Gastroesophageal sphincter (tissue), 4 donors: ENCODE measurements at regions not wholly inside any gene's neighbourhood (a gene's known extent, or its start where the extent isn't known, plus 50 kb on each side); places are given as distances from the start of the nearest gene placed in this dataset.

Source experiments
- ATAC-seq: fragments of 150-250 bp; one replicate; pipeline ENCODE4 v1.9.1; 2016; ENCODE audit warnings: mild to moderate bottlenecking, moderate library complexity
- H3K27ac ChIP-seq, 4 donors: fragments of 200-600 bp; sonication (generic) in 3 of 4; 1 replicate in 3 of 4; 2 replicates in 1 of 4; pipeline ENCODE4 v1.5.1; 2016 to 2019
- H3K27me3 ChIP-seq: fragments of 200-600 bp; sonication (generic); one replicate; pipeline ENCODE4 v1.5.1; 2019
- H3K36me3 ChIP-seq, 2 donors: fragments of 200-600 bp; sonication (generic); one replicate each; pipeline ENCODE4 v1.5.1; 2019; ENCODE audit warnings: control low read depth in 1 of 2
- H3K4me1 ChIP-seq, 3 donors: fragments of 200-600 bp; sonication (generic); 1 replicate in 2 of 3; 2 replicates in 1 of 3; pipeline ENCODE4 v1.5.1; 2016 to 2019; ENCODE audit warnings: control low read depth in 2 of 3
- H3K4me3 ChIP-seq, 2 donors: fragments of 200-600 bp; sonication (generic); one replicate each; pipeline ENCODE4 v1.5.1; 2019; ENCODE audit warnings: mild to moderate bottlenecking in 1 of 2, moderate library complexity in 1 of 2
- H3K9me3 ChIP-seq, 3 donors: fragments of 200-600 bp; sonication (generic); one replicate each; pipeline ENCODE4 v1.5.1; 2017 to 2019; ENCODE audit warnings: control low read depth in 2 of 3
- CTCF ChIP-seq, 4 experiments: fragments of 200-600 bp in 2 of 4; fragments of 450-650 bp in 2 of 4; sonication (generic) in 1 of 4; IDR thresholded peaks; one replicate each; pipeline ENCODE4 v1.5.1; 2017 to 2019; ENCODE audit warnings: antibody characterized with exemption in 4 of 4, mild to moderate bottlenecking in 2 of 4, moderate library complexity in 2 of 4
- EP300 ChIP-seq: sonication (generic); formaldehyde crosslinking; IDR thresholded peaks from one replicate; pipeline ENCODE4 v1.6.1; 2017; ENCODE audit warnings: antibody characterized with exemption, mild to moderate bottlenecking
- POLR2A ChIP-seq, 2 donors: fragments of 450-650 bp; IDR thresholded peaks; one replicate each; pipeline ENCODE4 v1.6.1; 2017; ENCODE audit warnings: antibody characterized with exemption in 2 of 2, mild to moderate bottlenecking in 2 of 2, moderate library complexity in 1 of 2
- POLR2AphosphoS5 ChIP-seq: sonication (generic); formaldehyde crosslinking; IDR thresholded peaks from one replicate; pipeline ENCODE4 v1.6.1; 2017; ENCODE audit warnings: antibody characterized with exemption
- WGBS, 2 donors: methylation state at CpG; one replicate each; pipeline ENCODE4 v1.1.5; 2018; ENCODE audit warnings: low coverage in 1 of 2; 5-methylcytosine and 5-hydroxymethylcytosine counted together

DNA sequence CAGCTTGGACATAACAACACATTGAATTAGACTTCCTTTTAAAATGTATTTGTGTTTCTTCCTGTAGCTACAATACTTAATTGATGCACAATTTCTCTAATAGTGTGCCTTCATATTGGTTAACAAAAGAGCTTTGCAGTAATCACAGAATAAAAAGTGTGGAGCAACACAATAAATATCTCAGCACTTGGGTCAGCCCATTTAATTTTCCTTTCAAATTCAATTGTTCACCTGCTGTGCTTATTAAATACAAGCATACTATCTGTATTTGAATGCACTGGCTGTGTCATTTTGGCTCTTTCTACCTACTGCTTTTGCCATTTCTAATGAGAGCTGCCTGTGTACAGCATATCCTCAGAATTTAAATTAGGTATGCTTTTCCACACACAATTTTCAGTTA, 1641.3 kb upstream of the SLC39A10 start:
- H3K4me3 ChIP-seq = no peak overlapping the region
- H3K4me1 ChIP-seq = no peaks in the 10 kb centered on the region
- no peaks in the 10 kb centered on the region for H3K9me3 ChIP-seq
- no peak overlapping the region for H3K27ac ChIP-seq
- TF ChIP-seq POLR2A (IDR thresholded peaks at IDR 0.05) (no peak), CTCF (IDR thresholded peaks at IDR 0.05) (no peak), POLR2AphosphoS5 (no peak), EP300 (no peak)
- no peaks in the 10 kb centered on the region for H3K36me3 ChIP-seq
- ATAC-seq = no peak
- H3K27me3 ChIP-seq = no peaks in the 10 kb centered on the region

GRCh38 chr2:194014639-194015038, 1642.4 kb upstream of the SLC39A10 start:
- Histone ChIP-seq H3K4me3 (no peak overlapping the region), H3K36me3 (no peaks in the 10 kb centered on the region), H3K4me1 (no peaks in the 10 kb centered on the region), H3K27me3 (no peaks in the 10 kb centered on the region), H3K9me3 (no peaks in the 10 kb centered on the region), H3K27ac (no peak overlapping the region)
- 90 to 94% methylated on average over 2 of the region's 2 CpGs for WGBS, 2 donors
- ATAC-seq = no peak
- TF ChIP-seq CTCF (IDR thresholded peaks at IDR 0.05) (no peak), POLR2AphosphoS5 (no peak), EP300 (no peak), POLR2A (IDR thresholded peaks at IDR 0.05) (no peak)

DNA sequence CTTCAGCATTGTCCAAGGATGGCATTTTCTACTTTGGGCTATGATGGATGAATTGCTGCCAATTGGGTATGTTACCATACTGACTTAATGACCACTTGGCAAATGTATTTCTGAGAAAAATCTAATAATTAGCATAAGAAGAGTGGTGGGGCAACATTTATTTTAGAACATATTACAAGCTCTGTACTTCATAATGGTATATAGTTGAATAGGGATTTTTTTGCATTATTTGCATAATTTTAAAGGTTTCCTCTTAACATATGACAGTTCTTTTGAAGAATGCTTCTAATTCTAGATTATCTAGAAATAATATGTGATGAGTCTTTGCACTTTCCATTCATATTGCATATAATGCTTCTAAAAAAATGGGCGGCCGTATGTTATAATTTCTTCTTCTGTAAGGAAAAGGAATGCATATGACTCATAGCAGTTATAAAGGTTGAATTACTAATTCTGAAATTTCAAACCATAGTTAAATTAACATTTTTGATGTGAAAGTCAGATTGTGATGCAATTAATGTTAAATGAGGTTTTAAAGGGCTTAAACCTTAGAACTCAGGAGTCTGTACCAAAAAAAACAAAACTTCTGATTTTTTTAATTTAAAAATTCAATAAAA, 1652.3 kb upstream of the SLC39A10 start:
- no peak for ATAC-seq
- Histone ChIP-seq H3K27me3 (no peaks in the 10 kb centered on the region), H3K36me3 (no peaks in the 10 kb centered on the region), H3K4me3 (no peak overlapping the region), H3K27ac (no peak overlapping the region), H3K4me1 (no peaks in the 10 kb centered on the region), H3K9me3 (peaks cover 0 to 7% (median 0%) of the 10 kb centered on the region in 3 donors)
- TF ChIP-seq POLR2A (IDR thresholded peaks at IDR 0.05) (no peak), POLR2AphosphoS5 (no peak), CTCF (IDR thresholded peaks at IDR 0.05) (no peak), EP300 (no peak)
- WGBS, 2 donors = 91 to 96% methylated on average over 2 of the region's 2 CpGs

- Histone ChIP-seq H3K27me3 (no peaks in the 10 kb centered on the region), H3K36me3 (no peaks in the 10 kb centered on the region), H3K4me1 (no peaks in the 10 kb centered on the region), H3K9me3 (peaks cover 0 to 7% (median 0%) of the 10 kb centered on the region in 3 donors), H3K4me3 (no peak overlapping the region), H3K27ac (no peak overlapping the region)
- 73 to 83% methylated on average over 2 of the region's 2 CpGs for WGBS, 2 donors
- TF ChIP-seq CTCF (IDR thresholded peaks at IDR 0.05) = no peak
- TF ChIP-seq POLR2AphosphoS5 = no peak
- TF ChIP-seq EP300 = no peak
- no peak for TF ChIP-seq POLR2A (IDR thresholded peaks at IDR 0.05)
- ATAC-seq = no peak
These were observed 1653.1 kb upstream of the SLC39A10 start for GRCh38 chr2:194003911-194004310.

DNA sequence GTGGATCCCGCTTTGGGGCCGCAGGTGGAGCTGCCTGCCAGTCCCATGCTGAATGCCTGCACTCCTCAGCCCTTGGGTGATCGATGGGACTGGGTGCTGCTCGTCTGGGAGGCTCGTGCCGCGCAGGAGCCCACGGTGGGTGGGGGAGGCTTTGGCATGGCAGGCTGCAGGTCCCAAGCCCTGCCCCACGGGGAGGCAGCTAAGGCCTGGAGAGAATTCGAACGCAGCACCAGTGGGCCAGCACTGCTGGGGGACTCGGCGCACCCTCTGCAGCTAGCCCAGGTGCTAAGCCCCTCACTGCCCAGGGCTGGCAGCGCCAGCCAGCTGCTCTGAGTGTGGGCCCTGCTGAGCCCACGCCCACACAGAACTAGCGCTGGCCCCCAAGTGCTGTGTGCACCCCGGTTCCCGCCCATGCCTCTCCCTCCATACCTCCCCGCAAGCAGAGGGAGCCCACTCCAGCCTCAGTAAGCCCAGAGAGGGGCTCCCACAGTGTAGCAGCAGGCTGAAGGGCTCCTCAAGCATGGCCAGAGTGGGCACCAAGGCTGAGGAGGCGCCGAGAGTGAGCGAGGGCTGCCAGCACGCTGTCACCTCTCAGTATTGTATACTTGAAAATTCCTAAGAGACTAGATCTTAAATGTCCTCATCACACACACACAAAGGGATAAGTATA, 1654.2 kb upstream of the SLC39A10 start:
- Histone ChIP-seq H3K36me3 (no peaks in the 10 kb centered on the region), H3K4me3 (no peak overlapping the region), H3K4me1 (no peaks in the 10 kb centered on the region), H3K27ac (no peak overlapping the region), H3K9me3 (peaks cover 0 to 7% (median 0%) of the 10 kb centered on the region in 3 donors), H3K27me3 (no peaks in the 10 kb centered on the region)
- WGBS, 2 donors = 40 to 75% methylated on average over 1 to 4 of the region's 23 CpGs
- TF ChIP-seq CTCF (IDR thresholded peaks at IDR 0.05) (no peak), POLR2AphosphoS5 (no peak), EP300 (no peak), POLR2A (IDR thresholded peaks at IDR 0.05) (no peak)
- no peak for ATAC-seq
